KMS-11 (cell line): ENCODE measurements at regions not wholly inside any gene's neighbourhood (a gene's known extent, or its start where the extent isn't known, plus 50 kb on each side); places are given as distances from the start of the nearest gene placed in this dataset.
A peak's percentile ranks its signal among the peaks of the same experiment; 100 is the strongest.

Experiments
- H2AFZ ChIP-seq: fragments of 200-600 bp; sonication (generic); 2 replicates; pipeline ENCODE4 v1.6.1; 2016; ENCODE audit warnings: antibody characterized with exemption, mixed run types, low read depth
- H3K27ac ChIP-seq: fragments of 200-600 bp; sonication (generic); 2 replicates; pipeline ENCODE4 v1.6.1; 2016; ENCODE audit warnings: mild to moderate bottlenecking, mixed run types
- H3K27me3 ChIP-seq: fragments of 200-600 bp; sonication (generic); 2 replicates; pipeline ENCODE4 v1.6.1; 2017; ENCODE audit warnings: mild to moderate bottlenecking, low read depth, mixed run types, moderate library complexity; ENCODE audit not compliant: insufficient read depth
- H3K36me3 ChIP-seq: fragments of 200-600 bp; sonication (generic); 2 replicates; pipeline ENCODE4 v1.6.1; 2017; ENCODE audit warnings: mild to moderate bottlenecking, mixed run types; ENCODE audit not compliant: insufficient read depth
- H3K4me1 ChIP-seq: fragments of 200-600 bp; sonication (generic); 2 replicates; pipeline ENCODE4 v1.6.1; 2016; ENCODE audit warnings: mild to moderate bottlenecking, low read depth, mixed run types; ENCODE audit not compliant: poor library complexity, severe bottlenecking
- H3K4me2 ChIP-seq: fragments of 200-600 bp; sonication (generic); 2 replicates; pipeline ENCODE4 v1.7.0; 2016; ENCODE audit warnings: mild to moderate bottlenecking, mixed run types
- H3K4me3 ChIP-seq: fragments of 200-600 bp; sonication (generic); IDR thresholded peaks from 2 replicates; pipeline ENCODE4 v1.6.1; 2017; ENCODE audit warnings: low read depth, low read length, mixed read lengths; ENCODE audit not compliant: insufficient read depth
- H3K79me2 ChIP-seq: fragments of 200-600 bp; sonication (generic); 2 replicates; pipeline ENCODE4 v1.6.1; 2016; ENCODE audit warnings: low read depth, mixed run types; ENCODE audit not compliant: insufficient read depth
- H3K9ac ChIP-seq: fragments of 200-600 bp; sonication (generic); 2 replicates; pipeline ENCODE4 v1.6.1; 2016; ENCODE audit warnings: mild to moderate bottlenecking, mixed run types
- H4K20me1 ChIP-seq: fragments of 200-600 bp; sonication (generic); 2 replicates; pipeline ENCODE4 v1.6.1; 2016; ENCODE audit warnings: mild to moderate bottlenecking, mixed run types; ENCODE audit not compliant: insufficient read depth
- TF ChIP-seq, protein P1 (sequence below): fragments of 200-600 bp; sonication (generic); conservative IDR thresholded peaks from 2 replicates; pipeline ENCODE4 v1.6.1; 2017; ENCODE audit warnings: low read depth, mild to moderate bottlenecking, antibody characterized with exemption, low read length, moderate library complexity, mixed read lengths

DNA sequence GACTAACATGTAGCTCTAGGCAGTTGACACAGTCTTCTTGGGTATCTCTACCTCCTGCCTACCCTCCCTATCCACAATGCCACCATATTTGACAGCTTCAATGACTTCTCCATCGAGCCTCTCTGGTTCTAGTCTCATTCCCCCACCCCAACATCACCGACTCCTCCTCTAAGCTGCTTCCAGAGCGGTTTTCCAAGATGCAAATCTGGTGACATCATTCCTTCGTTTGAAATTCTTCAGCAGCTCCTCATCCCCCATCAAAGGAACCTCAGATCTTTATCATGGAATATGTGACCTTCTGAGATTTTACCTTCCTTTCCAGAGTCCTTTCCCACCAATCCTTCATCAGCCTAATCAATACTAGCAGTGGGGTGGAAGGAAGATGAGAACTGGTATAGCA lies 352.4 kb upstream of the RUNX1 start:
- peaks cover 21% of the 10 kb centered on the region for H3K4me1 ChIP-seq
- TF ChIP-seq, protein P1, sequence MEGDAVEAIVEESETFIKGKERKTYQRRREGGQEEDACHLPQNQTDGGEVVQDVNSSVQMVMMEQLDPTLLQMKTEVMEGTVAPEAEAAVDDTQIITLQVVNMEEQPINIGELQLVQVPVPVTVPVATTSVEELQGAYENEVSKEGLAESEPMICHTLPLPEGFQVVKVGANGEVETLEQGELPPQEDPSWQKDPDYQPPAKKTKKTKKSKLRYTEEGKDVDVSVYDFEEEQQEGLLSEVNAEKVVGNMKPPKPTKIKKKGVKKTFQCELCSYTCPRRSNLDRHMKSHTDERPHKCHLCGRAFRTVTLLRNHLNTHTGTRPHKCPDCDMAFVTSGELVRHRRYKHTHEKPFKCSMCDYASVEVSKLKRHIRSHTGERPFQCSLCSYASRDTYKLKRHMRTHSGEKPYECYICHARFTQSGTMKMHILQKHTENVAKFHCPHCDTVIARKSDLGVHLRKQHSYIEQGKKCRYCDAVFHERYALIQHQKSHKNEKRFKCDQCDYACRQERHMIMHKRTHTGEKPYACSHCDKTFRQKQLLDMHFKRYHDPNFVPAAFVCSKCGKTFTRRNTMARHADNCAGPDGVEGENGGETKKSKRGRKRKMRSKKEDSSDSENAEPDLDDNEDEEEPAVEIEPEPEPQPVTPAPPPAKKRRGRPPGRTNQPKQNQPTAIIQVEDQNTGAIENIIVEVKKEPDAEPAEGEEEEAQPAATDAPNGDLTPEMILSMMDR = no peak
- no peaks in the 10 kb centered on the region for H3K79me2 ChIP-seq
- H3K4me3 ChIP-seq = no peak overlapping the region
- no peaks in the 10 kb centered on the region for H4K20me1 ChIP-seq
- no peak overlapping the region for H3K27ac ChIP-seq
- H3K27me3 ChIP-seq = no peaks in the 10 kb centered on the region
- no peak overlapping the region for H2AFZ ChIP-seq
- no peak overlapping the region for H3K4me2 ChIP-seq
- no peaks in the 10 kb centered on the region for H3K36me3 ChIP-seq
- H3K9ac ChIP-seq = no peak overlapping the region

DNA sequence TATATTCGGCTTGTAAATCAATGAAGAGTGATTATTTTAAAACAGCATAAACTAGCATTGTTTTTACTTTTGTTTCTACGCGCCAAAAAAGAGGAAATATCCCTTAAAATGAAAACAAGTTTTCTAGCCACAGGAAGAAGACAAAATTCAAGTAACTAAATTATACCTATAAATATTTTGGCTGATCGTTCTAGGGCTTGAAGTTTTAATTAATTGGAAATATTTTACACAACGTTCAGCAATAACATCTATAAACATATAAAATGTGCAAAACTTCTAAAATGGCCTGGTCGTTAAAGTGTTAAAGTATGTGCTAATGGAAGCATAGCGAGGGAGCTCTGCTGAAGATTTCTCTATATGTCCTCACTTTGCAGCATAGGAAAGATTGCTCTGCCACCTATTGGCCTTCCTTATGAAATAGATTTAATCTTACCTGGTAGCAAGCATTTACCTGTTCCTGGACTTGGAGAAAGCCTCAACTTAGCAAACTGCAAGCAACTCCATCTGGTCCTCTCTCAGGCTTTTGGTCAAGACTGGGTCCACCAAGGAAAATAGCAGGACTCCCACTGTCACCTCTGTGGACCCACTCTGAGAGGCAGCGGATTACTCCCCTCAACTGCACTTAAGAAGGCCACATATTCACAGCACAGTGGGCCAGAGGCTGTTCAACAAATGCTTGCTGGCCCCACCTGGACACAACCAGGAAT lies 351.3 kb upstream of the RUNX1 start:
- H3K4me2 ChIP-seq = peak overlapping the region; percentile 35
- H3K36me3 ChIP-seq = no peaks in the 10 kb centered on the region
- peaks cover 21% of the 10 kb centered on the region for H3K4me1 ChIP-seq
- H3K79me2 ChIP-seq = no peaks in the 10 kb centered on the region
- H3K27me3 ChIP-seq = no peaks in the 10 kb centered on the region
- H4K20me1 ChIP-seq = no peaks in the 10 kb centered on the region
- no peak overlapping the region for H2AFZ ChIP-seq
- H3K27ac ChIP-seq = no peak overlapping the region
- no peak overlapping the region for H3K9ac ChIP-seq
- no peak overlapping the region for H3K4me3 ChIP-seq
- TF ChIP-seq, protein P1 = peak; percentile 82

DNA sequence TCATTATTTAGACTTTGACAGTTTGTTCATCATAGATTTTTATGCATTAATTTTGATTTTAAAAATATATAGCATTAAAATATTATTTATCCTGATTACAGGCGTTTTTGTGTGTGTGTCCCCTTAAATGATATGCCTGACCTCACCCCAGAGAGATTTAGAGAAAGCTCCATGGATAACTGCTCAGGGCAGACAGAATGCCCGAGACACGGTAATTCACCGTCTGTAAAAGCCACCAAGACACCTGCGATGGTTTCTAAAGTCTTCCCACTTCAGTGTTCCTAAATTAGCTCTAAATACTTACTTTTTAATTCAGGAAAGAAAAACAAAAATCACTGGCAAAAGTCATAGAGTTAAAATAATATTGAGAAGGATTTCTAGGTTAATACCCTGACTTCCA lies 350.6 kb upstream of the RUNX1 start:
- H3K9ac ChIP-seq = no peak overlapping the region
- H3K27ac ChIP-seq = no peak overlapping the region
- peak overlapping the region; percentile 35 for H3K4me2 ChIP-seq
- TF ChIP-seq, protein P1 = no peak
- H3K27me3 ChIP-seq = no peaks in the 10 kb centered on the region
- no peaks in the 10 kb centered on the region for H4K20me1 ChIP-seq
- no peaks in the 10 kb centered on the region for H3K79me2 ChIP-seq
- no peak overlapping the region for H3K4me3 ChIP-seq
- H3K4me1 ChIP-seq = peaks cover 21% of the 10 kb centered on the region
- H3K36me3 ChIP-seq = no peaks in the 10 kb centered on the region
- H2AFZ ChIP-seq = no peak overlapping the region

DNA sequence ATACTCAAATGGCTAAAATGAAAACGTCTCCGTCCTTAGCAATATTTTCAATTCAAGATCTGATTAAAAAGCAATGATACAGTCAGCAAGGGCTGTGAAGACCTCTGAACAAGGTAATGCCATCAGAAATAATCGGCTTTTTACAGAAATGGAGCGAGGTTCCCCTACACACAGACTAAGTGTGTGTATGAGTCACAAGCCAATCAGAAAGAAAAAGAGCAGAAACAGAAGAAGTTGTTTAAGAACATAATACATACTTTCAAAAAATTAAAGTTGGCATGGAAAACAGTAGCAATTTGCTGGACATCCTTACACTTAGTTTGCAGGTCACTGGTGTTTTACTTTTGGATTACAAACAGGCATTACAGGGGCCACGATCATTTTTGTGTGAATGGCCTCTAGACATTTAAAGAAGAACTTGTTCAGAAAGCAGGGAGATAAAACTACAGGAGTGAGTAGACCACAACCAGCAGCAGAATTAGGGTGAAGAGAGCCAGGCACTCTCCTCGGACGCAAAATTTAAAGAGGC lies 350.0 kb upstream of the RUNX1 start:
- H3K4me1 ChIP-seq = peaks cover 21% of the 10 kb centered on the region
- H3K4me3 ChIP-seq = no peak overlapping the region
- TF ChIP-seq, protein P1 = no peak
- no peaks in the 10 kb centered on the region for H4K20me1 ChIP-seq
- H3K27ac ChIP-seq = no peak overlapping the region
- peak overlapping the region; percentile 35; the same call in 1 of the 2 replicates for H3K4me2 ChIP-seq
- H3K79me2 ChIP-seq = no peaks in the 10 kb centered on the region
- no peaks in the 10 kb centered on the region for H3K27me3 ChIP-seq
- H3K36me3 ChIP-seq = no peaks in the 10 kb centered on the region
- no peak overlapping the region for H2AFZ ChIP-seq
- no peak overlapping the region for H3K9ac ChIP-seq
